Endothelial cell of umbilical vein (primary cell): ENCODE measurements at regions not wholly inside any gene's neighbourhood (a gene's known extent, or its start where the extent isn't known, plus 50 kb on each side); places are given as distances from the start of the nearest gene placed in this dataset.

ENCODE experiments used
- BruUV-seq: library from RNA; stranded (reverse); fragments of 400-500 nt; replicated peaks from 2 replicates; lab custom pipeline; 2021; lab: Mats Ljungman, UMichigan
- CTCF ChIA-PET: fragments of 300-600, 350-600 bp; sonication (Branson Sonifier 250); formaldehyde crosslinking; loops from one replicate; lab custom pipeline; 2021; ENCODE audit warnings: antibody characterized with exemption, inconsistent platforms; lab: Charles Lee
- POLR2A ChIA-PET: fragments of 300-600, 350-600 bp; sonication (Branson Sonifier 250); formaldehyde crosslinking; loops from one replicate; lab custom pipeline; 2021; ENCODE audit warnings: antibody characterized with exemption, inconsistent platforms; lab: Charles Lee
- DNase-seq: peaks from one replicate; pipeline ENCODE4 v3.0.0-alpha.2; 2011; ENCODE audit warnings: low read depth, low spot score
- FAIRE-seq: peaks from 2 replicates; lab custom pipeline; 2011; peaks lifted over from hg19 to GRCh38; lab: Jason Lieb, UNC
- H2AFZ ChIP-seq: 2 replicates; pipeline ENCODE4 v1.6.0; 2012; ENCODE audit warnings: low read depth, low read length, control low read depth, inconsistent platforms
- H3K27ac ChIP-seq: 2 replicates; pipeline ENCODE4 v1.5.1; 2011; ENCODE audit warnings: low read depth, mild to moderate bottlenecking, control low read depth, low read length, moderate library complexity; ENCODE audit not compliant: insufficient read depth
- H3K27me3 ChIP-seq, 2 experiments: 2 replicates each; pipeline versions ENCODE4 v1.6.0 to v1.6.1; 2011; ENCODE audit warnings: low read length in 2 of 2, mixed read lengths in 1 of 2; ENCODE audit not compliant: control insufficient read depth in 2 of 2, insufficient read depth in 2 of 2
- H3K36me3 ChIP-seq, 2 experiments: 2 replicates in 1 of 2; 3 replicates in 1 of 2; pipeline ENCODE4 v1.5.1; 2011; ENCODE audit warnings: low read length in 2 of 2, mild to moderate bottlenecking in 1 of 2, moderate library complexity in 1 of 2; ENCODE audit not compliant: control insufficient read depth in 2 of 2, insufficient read depth in 2 of 2; ENCODE audit errors: extremely low read depth in 1 of 2
- H3K4me1 ChIP-seq: 3 replicates; pipeline ENCODE4 v1.5.1; 2011; ENCODE audit warnings: mild to moderate bottlenecking, low read length; ENCODE audit not compliant: control insufficient read depth, insufficient read depth; ENCODE audit errors: extremely low read depth
- H3K4me2 ChIP-seq: 2 replicates; pipeline ENCODE4 v1.6.1; 2011; ENCODE audit warnings: low read length, control low read depth, mixed read lengths; ENCODE audit not compliant: insufficient read depth
- H3K4me3 ChIP-seq, 3 experiments: fragments of 200-600 bp in 1 of 3; sonication (generic), shearing (Covaris generic) in 1 of 3; replicated peaks in 1 of 3; 2 replicates each; pipeline ENCODE4 v1.5.1; 2011 to 2016; ENCODE audit warnings: control low read depth in 3 of 3, low read length in 3 of 3, mild to moderate bottlenecking in 2 of 3, inconsistent platforms in 1 of 3, low read depth in 1 of 3, moderate library complexity in 1 of 3; ENCODE audit not compliant: insufficient read depth in 1 of 3
- H3K79me2 ChIP-seq: 2 replicates; pipeline ENCODE4 v1.6.0; 2012; ENCODE audit warnings: low read length, inconsistent platforms; ENCODE audit not compliant: control insufficient read depth, insufficient read depth
- H3K9ac ChIP-seq: replicated peaks from 2 replicates; pipeline ENCODE3; 2011; ENCODE audit warnings: low read length, control low read depth; ENCODE audit not compliant: insufficient read depth; ENCODE audit errors: extremely low read depth
- H3K9me1 ChIP-seq: replicated peaks from 3 replicates; pipeline ENCODE4 v1.6.0; 2011; ENCODE audit warnings: mild to moderate bottlenecking, low read length; ENCODE audit not compliant: control insufficient read depth, insufficient read depth; ENCODE audit errors: extremely low read depth
- H3K9me3 ChIP-seq: replicated peaks from 2 replicates; pipeline ENCODE4 v1.5.1; 2012; ENCODE audit warnings: low read length, inconsistent platforms; ENCODE audit not compliant: control insufficient read depth, insufficient read depth
- H4K20me1 ChIP-seq: replicated peaks from 2 replicates; pipeline ENCODE3; 2011; ENCODE audit warnings: mild to moderate bottlenecking, low read length; ENCODE audit not compliant: control insufficient read depth, insufficient read depth; ENCODE audit errors: extremely low read depth
- CTCF ChIP-seq, 2 donors: IDR thresholded peaks; 1 replicate in 1 of 2; 2 replicates in 1 of 2; pipeline ENCODE4 v1.5.1; 2011; ENCODE audit warnings: low read length in 2 of 2, mild to moderate bottlenecking in 2 of 2, moderate library complexity in 2 of 2, control low read depth in 1 of 2, inconsistent platforms in 1 of 2, low read depth in 1 of 2; ENCODE audit not compliant: insufficient read depth in 1 of 2; ENCODE audit errors: extremely low read depth in 1 of 2
- EZH2 ChIP-seq: IDR thresholded peaks from 2 replicates; pipeline ENCODE4 v1.6.1; 2012; ENCODE audit warnings: borderline replicate concordance, low read depth, mild to moderate bottlenecking, moderate library complexity, low read length, inconsistent platforms; ENCODE audit not compliant: severe bottlenecking
- FOS ChIP-seq: IDR thresholded peaks from 2 replicates; pipeline ENCODE4 v1.6.1; 2011; ENCODE audit warnings: mild to moderate bottlenecking, low read length, moderate library complexity, borderline replicate concordance; ENCODE audit not compliant: insufficient read depth
- GATA2 ChIP-seq: IDR thresholded peaks from 2 replicates; pipeline ENCODE4 v1.7.0; 2011; ENCODE audit warnings: low read depth, mild to moderate bottlenecking, moderate library complexity, mixed read lengths, low read length; ENCODE audit not compliant: insufficient read length, insufficient read depth
- JUN ChIP-seq: IDR thresholded peaks from 2 replicates; pipeline ENCODE4 v1.6.1; 2011; ENCODE audit warnings: borderline replicate concordance, low read depth; ENCODE audit not compliant: insufficient read length, insufficient read depth
- MAX ChIP-seq: IDR thresholded peaks from 2 replicates; pipeline ENCODE4 v1.6.1; 2011; ENCODE audit not compliant: insufficient read depth, insufficient read length
- MYC ChIP-seq: IDR thresholded peaks from one replicate; pipeline ENCODE4 v1.6.1; 2011; ENCODE audit warnings: mild to moderate bottlenecking, low read depth, low read length
- POLR2A ChIP-seq: IDR thresholded peaks from 2 replicates; pipeline ENCODE4 v1.6.1; 2012; ENCODE audit warnings: low read depth, mild to moderate bottlenecking, control low read depth, low read length
- POLR2AphosphoS5 ChIP-seq: IDR thresholded peaks from 2 replicates; pipeline ENCODE4 v1.6.1; 2012; ENCODE audit warnings: low read depth, mild to moderate bottlenecking, control low read depth, low read length, moderate library complexity; ENCODE audit not compliant: insufficient read depth
- dilution Hi-C: fragments of 300-500 bp; cut with MboI; formaldehyde crosslinking; loops from one replicate; pipeline ENCODE4 v1.15.0; 2019; ENCODE audit warnings: low sequenced_read_pairs; ENCODE audit not compliant: extremely low pct_ligation_motif_present
- intact Hi-C: fragments of 100-400 bp; cut with micrococcal nuclease; formaldehyde crosslinking; loops from one replicate; pipeline ENCODE4 v1.10.0; 2022

GRCh38 chr18:14905979-14906378 lies 158.0 kb downstream of the ANKRD30B start:
- DNase-seq (no peak), FAIRE-seq (no peak)
- no peak overlapping the region for H3K27ac ChIP-seq
- dilution Hi-C loops (no loop called here), intact Hi-C loops (no loop called here)
- CTCF ChIA-PET, result no interaction called here
- no peaks in the 10 kb centered on the region for H3K4me1 ChIP-seq
- H3K79me2 ChIP-seq, result no peaks in the 10 kb centered on the region
- no peak overlapping the region for H3K4me3 ChIP-seq
- H3K27me3 ChIP-seq, result no peaks in the 10 kb centered on the region
- no peak overlapping the region for H3K4me2 ChIP-seq
- no peaks in the 10 kb centered on the region for H3K9me3 ChIP-seq
- H3K9ac ChIP-seq, result no peak overlapping the region
- no peaks in the 10 kb centered on the region for H4K20me1 ChIP-seq
- H3K9me1 ChIP-seq, result no peaks in the 10 kb centered on the region
- BruUV-seq, result no TSS peak
- POLR2A ChIA-PET, result no interaction called here
- H3K36me3 ChIP-seq, result no peaks in the 10 kb centered on the region
- TF ChIP-seq POLR2A (no peak), EZH2 (no peak), JUN (no peak), FOS (no peak), MAX (no peak), MYC (no peak), GATA2 (no peak), POLR2AphosphoS5 (no peak), CTCF (IDR thresholded peaks at IDR 0.05; ENCODE audit: extremely low read depth in 1 of 2, insufficient read depth in 1 of 2, low read depth in 1 of 2, low read length in 2 of 2) (no peak)
- no peak overlapping the region for H2AFZ ChIP-seq
